ENCODE measurements at regions not wholly inside any gene's neighbourhood (a gene's known extent, or its start where the extent isn't known, plus 50 kb on each side); places are given as distances from the start of the nearest gene placed in this dataset.
"Not testable (repeated sequence)": the region's sequence is repeated elsewhere in the genome, so short reads cannot be mapped to it uniquely, and the experiment has no call there.

DNA sequence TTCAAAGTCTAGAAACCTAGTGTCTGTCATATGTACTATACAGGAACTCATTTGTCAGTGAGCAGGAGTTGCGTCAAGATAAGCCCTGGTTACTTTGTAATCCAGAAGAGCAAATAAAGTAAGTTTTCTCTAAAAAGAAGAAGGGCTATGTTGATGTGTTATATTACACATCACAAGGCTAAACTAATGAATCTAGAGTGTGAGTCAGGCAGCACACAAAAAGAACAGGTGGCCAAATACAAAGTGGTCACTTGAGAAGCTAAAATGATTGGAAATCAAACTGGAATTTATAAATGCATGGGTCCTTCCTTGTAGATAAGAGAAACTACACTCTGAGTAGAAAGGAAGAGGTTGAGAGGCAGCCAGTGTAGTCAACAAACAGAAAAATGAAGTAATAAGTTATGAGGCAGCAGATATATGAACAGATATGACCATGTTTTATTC lies 771.6 kb downstream of the DIPK2A start:
- no peak for DNase-seq (ENCODE audit: extremely low spot score)
- CTCF ChIA-PET, result interaction anchor here (1.5 kb wide), 1 partner anchor 11 kb away, joined by 4 read pairs; no protein-coding TSS in a partner anchor
- POLR2A ChIA-PET, result no interaction called here
- TF ChIP-seq CTCF (IDR thresholded peaks at IDR 0.05; ENCODE audit: control extremely low read depth, extremely low read depth, low read depth, missing control alignments), result no peak

DNA sequence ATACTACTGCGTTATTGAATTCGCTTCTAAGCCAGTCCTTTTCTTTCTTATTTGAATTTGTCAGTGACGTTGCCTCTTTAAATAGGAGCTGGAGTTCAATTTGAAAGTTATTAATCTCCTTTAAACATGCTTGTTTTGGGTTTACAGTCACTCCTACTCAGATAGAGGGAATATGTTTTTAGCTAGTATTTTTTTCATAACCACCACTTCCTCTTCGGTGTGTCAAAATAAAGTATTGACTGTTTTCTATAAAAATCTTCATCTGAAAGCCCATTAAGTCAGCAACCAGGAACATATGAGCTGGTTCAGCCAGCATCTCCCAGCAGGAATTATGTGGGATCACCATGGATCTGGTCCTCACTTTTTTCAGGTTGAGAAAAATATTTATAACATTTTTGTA lies 772.9 kb downstream of the DIPK2A start:
- no peak for DNase-seq (ENCODE audit: extremely low spot score)
- POLR2A ChIA-PET, result no interaction called here
- CTCF ChIA-PET, result no interaction called here
- TF ChIP-seq CTCF (IDR thresholded peaks at IDR 0.05; ENCODE audit: control extremely low read depth, extremely low read depth, low read depth, missing control alignments), result no peak

DNA sequence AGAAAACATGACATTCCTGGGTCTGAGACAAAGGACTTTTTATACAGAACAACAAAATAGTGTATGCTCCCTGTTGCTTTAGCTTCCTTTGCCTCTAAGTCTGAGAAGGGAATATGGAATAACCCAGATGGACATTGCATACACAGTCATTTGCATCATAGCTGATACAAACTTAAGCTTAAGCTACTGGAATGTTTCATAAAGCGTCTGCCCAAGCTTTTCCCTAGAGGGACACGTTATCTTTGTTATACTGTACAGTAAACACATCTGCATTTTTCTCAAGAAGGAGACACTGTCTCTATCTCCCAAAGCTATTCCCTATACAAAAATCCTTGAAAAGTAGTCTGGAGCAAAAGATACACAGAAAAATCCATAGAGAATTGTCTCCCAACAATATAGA lies 775.0 kb downstream of the DIPK2A start:
- no peak for TF ChIP-seq CTCF (IDR thresholded peaks at IDR 0.05; ENCODE audit: control extremely low read depth, extremely low read depth, low read depth, missing control alignments)
- CTCF ChIA-PET, result interaction anchor here (1.4 to 1.6 kb wide), 2 partner anchors 24 to 36 kb away, joined by 5 read pairs; no protein-coding TSS in a partner anchor
- POLR2A ChIA-PET, result no interaction called here
- no peak for DNase-seq (ENCODE audit: extremely low spot score)

GRCh38 chr3:144749536-144750253 lies 778.1 kb downstream of the DIPK2A start:
- POLR2A ChIA-PET; DNase-seq (ENCODE audit: extremely low spot score): not testable (repeated sequence)
- CTCF ChIA-PET, result interaction anchor here (1.1 kb wide), 1 partner anchor 21 kb away, joined by 4 read pairs; no protein-coding TSS in a partner anchor

DNA sequence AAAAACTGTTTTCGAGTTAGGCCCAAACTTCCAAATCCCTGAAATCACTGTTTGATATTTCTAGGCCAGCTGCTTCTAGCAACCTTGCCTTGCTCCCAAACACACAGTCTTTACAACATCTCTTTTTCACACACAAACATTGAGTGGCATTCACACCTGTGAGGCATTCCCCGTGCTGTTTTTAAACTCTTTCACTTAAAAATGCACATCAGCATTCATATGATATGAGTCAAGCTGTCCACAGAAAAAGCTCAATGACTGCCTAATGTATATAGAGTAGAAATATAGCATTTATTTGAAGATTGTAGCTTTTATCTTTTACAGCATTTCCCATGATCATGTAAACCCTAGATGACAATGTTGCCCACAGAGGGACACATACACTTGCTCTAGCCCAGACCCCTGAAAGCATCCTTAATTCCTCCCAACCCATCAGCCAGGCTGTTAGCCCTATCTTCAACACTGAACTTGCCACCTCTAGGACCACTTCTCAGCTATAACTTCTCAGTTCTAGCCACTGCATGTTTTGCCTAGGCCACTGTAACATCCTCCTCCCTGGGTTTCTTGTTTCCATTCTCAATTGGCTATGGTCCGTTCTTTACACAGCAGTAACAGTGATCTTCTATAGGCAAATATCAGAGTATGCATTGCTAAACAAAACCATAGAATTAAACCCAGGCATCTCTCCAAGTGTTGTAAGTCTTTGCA lies 782.6 kb downstream of the DIPK2A start:
- POLR2A ChIA-PET, result interaction anchor here (0.6 kb wide), 1 partner anchor 1494 kb away, joined by 7 read pairs; no protein-coding TSS in a partner anchor
- no peak for DNase-seq (ENCODE audit: extremely low spot score)
- no peak for TF ChIP-seq CTCF (IDR thresholded peaks at IDR 0.05; ENCODE audit: control extremely low read depth, extremely low read depth, low read depth, missing control alignments)
- CTCF ChIA-PET, result interaction anchor here (1.2 to 1.5 kb wide), 2 partner anchors 10 to 11 kb away, joined by 4 to 5 read pairs; no protein-coding TSS in a partner anchor

- TF ChIP-seq CTCF (IDR thresholded peaks at IDR 0.05; ENCODE audit: control extremely low read depth, extremely low read depth, low read depth, missing control alignments), result no peak
- CTCF ChIA-PET, result interaction anchor here (1.2 kb wide), 2 partner anchors 14 to 860 kb away, joined by 3 read pairs; no protein-coding TSS in a partner anchor
- POLR2A ChIA-PET, result no interaction called here
- no peak for DNase-seq (ENCODE audit: extremely low spot score)
Measured at GRCh38 chr3:144756704-144757440, 785.2 kb downstream of the DIPK2A start.

All from GM10248 (cell line).